Cardiac muscle cell (in vitro differentiated cells and primary cell): ENCODE measurements at regions not wholly inside any gene's neighbourhood (a gene's known extent, or its start where the extent isn't known, plus 50 kb on each side); places are given as distances from the start of the nearest gene placed in this dataset.

Experiments used
- DNase-seq, 2 donors: peaks; one replicate each; pipeline versions ENCODE4 v3.0.0 to v3.0.0-alpha.2; 2010 to 2017; ENCODE audit warnings: low read depth in 1 of 2, low spot score in 1 of 2
- H3K27ac ChIP-seq: fragments of 200-600 bp; sonication (generic); 2 replicates; pipeline ENCODE4 v1.5.1; 2016
- H3K27me3 ChIP-seq: fragments of 200-600 bp; sonication (generic); 2 replicates; pipeline ENCODE4 v1.6.0; 2016; ENCODE audit warnings: control low read depth
- H3K36me3 ChIP-seq: fragments of 200-600 bp; sonication (generic); 2 replicates; pipeline ENCODE4 v1.5.1; 2016; ENCODE audit warnings: control low read depth
- H3K4me1 ChIP-seq: fragments of 200-600 bp; sonication (generic); 2 replicates; pipeline ENCODE4 v1.8.1; 2017; ENCODE audit warnings: low read depth, mild to moderate bottlenecking, mixed run types
- H3K4me3 ChIP-seq: fragments of 200-600 bp; sonication (generic); 2 replicates; pipeline ENCODE4 v1.5.1; 2016; ENCODE audit warnings: mild to moderate bottlenecking
- H3K9me3 ChIP-seq: fragments of 200-600 bp; sonication (generic); 2 replicates; pipeline ENCODE4 v1.5.1; 2017; ENCODE audit warnings: low read depth, mild to moderate bottlenecking, control low read depth
- CTCF ChIP-seq: IDR thresholded peaks from 2 replicates; pipeline ENCODE4 v1.5.1; 2012; ENCODE audit warnings: low read depth, mild to moderate bottlenecking, low read length

GRCh38 chr12:24553259-24553658, 395.6 kb downstream of the BCAT1 start:
- Histone ChIP-seq H3K4me1 (peaks cover 14% of the 10 kb centered on the region), H3K27me3 (no peaks in the 10 kb centered on the region), H3K27ac (no peak overlapping the region), H3K9me3 (no peaks in the 10 kb centered on the region), H3K36me3 (no peaks in the 10 kb centered on the region), H3K4me3 (no peak overlapping the region)
- no peak for TF ChIP-seq CTCF
- no peak for DNase-seq

- Histone ChIP-seq H3K4me3 (no peak overlapping the region), H3K27ac (no peak overlapping the region)
These were observed 397.6 kb downstream of the BCAT1 start for GRCh38 chr12:24551163-24551786.

GRCh38 chr12:24550609-24551008, 398.3 kb downstream of the BCAT1 start:
- no peak for DNase-seq
- Histone ChIP-seq H3K27me3 (no peaks in the 10 kb centered on the region), H3K4me3 (no peak overlapping the region), H3K4me1 (peaks cover 9% of the 10 kb centered on the region), H3K36me3 (no peaks in the 10 kb centered on the region), H3K27ac (no peak overlapping the region), H3K9me3 (no peaks in the 10 kb centered on the region)
- TF ChIP-seq CTCF: no peak

More at GRCh38 chr12:24551163-24551786, 397.6 kb downstream of the BCAT1 start:
- H3K9me3 ChIP-seq: no peaks in the 10 kb centered on the region
- no peaks in the 10 kb centered on the region for H3K36me3 ChIP-seq
- no peak for TF ChIP-seq CTCF
- H3K27me3 ChIP-seq: no peaks in the 10 kb centered on the region
- H3K4me1 ChIP-seq: peaks cover 10% of the 10 kb centered on the region
- no peak for DNase-seq

GRCh38 chr12:24546661-24547060, 402.2 kb downstream of the BCAT1 start:
- Histone ChIP-seq H3K36me3 (no peaks in the 10 kb centered on the region), H3K9me3 (no peaks in the 10 kb centered on the region), H3K27ac (no peak overlapping the region), H3K27me3 (no peaks in the 10 kb centered on the region), H3K4me3 (no peak overlapping the region), H3K4me1 (no peaks in the 10 kb centered on the region)
- DNase-seq: no peak
- no peak for TF ChIP-seq CTCF

GRCh38 chr12:24546084-24546483, 402.8 kb downstream of the BCAT1 start:
- H3K27me3 ChIP-seq: no peaks in the 10 kb centered on the region
- no peaks in the 10 kb centered on the region for H3K9me3 ChIP-seq
- H3K4me1 ChIP-seq: no peaks in the 10 kb centered on the region
- no peak for TF ChIP-seq CTCF
- H3K4me3 ChIP-seq: no peak overlapping the region
- no peaks in the 10 kb centered on the region for H3K36me3 ChIP-seq
- no peak for DNase-seq
- no peak overlapping the region for H3K27ac ChIP-seq
